Osteoblast (primary cell): ENCODE measurements at regions not wholly inside any gene's neighbourhood (a gene's known extent, or its start where the extent isn't known, plus 50 kb on each side); places are given as distances from the start of the nearest gene placed in this dataset.

ENCODE experiments used
- DNase-seq: peaks from one replicate; pipeline ENCODE4 v3.0.0; 2011; ENCODE audit warnings: low spot score, mixed read lengths; ENCODE audit not compliant: insufficient read length; ENCODE audit errors: missing footprints
- H2AFZ ChIP-seq: 2 replicates; pipeline ENCODE4 v1.6.0; 2011; ENCODE audit warnings: mild to moderate bottlenecking, low read length
- H3K27ac ChIP-seq: 2 replicates; pipeline ENCODE4 v1.5.1; 2011; ENCODE audit warnings: mild to moderate bottlenecking, low read depth, low read length, moderate library complexity
- H3K27me3 ChIP-seq: 2 replicates; pipeline ENCODE4 v1.6.0; 2012; ENCODE audit warnings: mild to moderate bottlenecking, control low read depth, inconsistent platforms, low read length, moderate library complexity; ENCODE audit not compliant: insufficient read depth
- H3K36me3 ChIP-seq: 2 replicates; pipeline ENCODE4 v1.5.1; 2011; ENCODE audit warnings: mild to moderate bottlenecking, low read length, control low read depth, moderate library complexity; ENCODE audit not compliant: insufficient read depth
- H3K4me1 ChIP-seq: 2 replicates; pipeline ENCODE4 v1.5.1; 2011; ENCODE audit warnings: mild to moderate bottlenecking, low read length, control low read depth, moderate library complexity; ENCODE audit not compliant: insufficient read depth
- H3K4me2 ChIP-seq: 2 replicates; pipeline ENCODE4 v1.6.0; 2011; ENCODE audit warnings: mild to moderate bottlenecking, low read length; ENCODE audit not compliant: insufficient read depth
- H3K4me3 ChIP-seq: fragments of 200-600 bp; sonication (generic); 3 replicates; pipeline ENCODE4 v1.5.1; 2012; ENCODE audit warnings: mild to moderate bottlenecking, low read length, inconsistent platforms; ENCODE audit not compliant: insufficient read depth
- H3K79me2 ChIP-seq: 2 replicates; pipeline ENCODE4 v1.6.0; 2012; ENCODE audit warnings: mild to moderate bottlenecking, low read length, control low read depth, inconsistent platforms; ENCODE audit not compliant: insufficient read depth
- H3K9me3 ChIP-seq: 2 replicates; pipeline ENCODE4 v1.5.1; 2011; ENCODE audit warnings: low read depth, low read length, control low read depth
- H4K20me1 ChIP-seq: 2 replicates; pipeline ENCODE4 v1.6.0; 2012; ENCODE audit warnings: mild to moderate bottlenecking, low read length, control low read depth; ENCODE audit not compliant: insufficient read depth
- TF ChIP-seq, protein P1 (sequence below): IDR thresholded peaks from 2 replicates; pipeline ENCODE4 v1.5.1; 2011; ENCODE audit warnings: mild to moderate bottlenecking, low read depth, low read length, moderate library complexity; ENCODE audit errors: extremely low read depth

DNA sequence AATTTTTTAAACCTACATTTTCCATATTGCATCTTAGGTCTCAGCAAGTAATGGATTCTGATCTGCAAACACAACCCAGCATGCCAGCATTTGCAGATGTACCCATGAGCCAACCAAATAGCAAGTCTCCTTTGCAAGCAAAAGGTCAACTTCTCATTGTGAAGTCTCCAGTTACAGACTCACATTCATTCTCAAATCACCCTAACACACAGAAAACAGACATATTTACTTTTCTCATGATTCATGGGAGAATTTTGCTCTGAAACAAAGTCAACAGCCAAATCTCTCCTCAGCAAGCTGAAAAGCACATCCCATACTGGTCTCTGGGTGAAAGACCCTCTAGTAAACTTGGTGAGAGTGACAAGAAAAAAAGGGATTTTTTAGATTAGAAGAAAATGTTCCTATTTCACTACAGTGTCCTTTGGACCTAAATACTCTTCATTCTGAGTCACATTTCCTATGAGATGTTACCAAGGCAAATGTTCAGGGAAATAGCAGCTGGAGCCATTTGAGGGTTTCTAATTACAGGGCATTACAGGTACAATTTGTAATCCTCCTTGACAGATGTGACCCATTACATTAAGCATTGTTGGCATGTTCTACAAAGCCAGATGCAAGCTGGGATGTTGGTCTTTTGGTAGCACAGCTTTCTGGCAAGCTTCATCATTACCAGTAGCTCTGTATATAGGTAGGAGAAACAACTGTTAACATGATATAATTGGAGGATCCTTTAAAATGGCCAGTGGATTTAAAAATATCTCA is 383.3 kb downstream of the SMARCA1 start:
- no peak for DNase-seq

DNA sequence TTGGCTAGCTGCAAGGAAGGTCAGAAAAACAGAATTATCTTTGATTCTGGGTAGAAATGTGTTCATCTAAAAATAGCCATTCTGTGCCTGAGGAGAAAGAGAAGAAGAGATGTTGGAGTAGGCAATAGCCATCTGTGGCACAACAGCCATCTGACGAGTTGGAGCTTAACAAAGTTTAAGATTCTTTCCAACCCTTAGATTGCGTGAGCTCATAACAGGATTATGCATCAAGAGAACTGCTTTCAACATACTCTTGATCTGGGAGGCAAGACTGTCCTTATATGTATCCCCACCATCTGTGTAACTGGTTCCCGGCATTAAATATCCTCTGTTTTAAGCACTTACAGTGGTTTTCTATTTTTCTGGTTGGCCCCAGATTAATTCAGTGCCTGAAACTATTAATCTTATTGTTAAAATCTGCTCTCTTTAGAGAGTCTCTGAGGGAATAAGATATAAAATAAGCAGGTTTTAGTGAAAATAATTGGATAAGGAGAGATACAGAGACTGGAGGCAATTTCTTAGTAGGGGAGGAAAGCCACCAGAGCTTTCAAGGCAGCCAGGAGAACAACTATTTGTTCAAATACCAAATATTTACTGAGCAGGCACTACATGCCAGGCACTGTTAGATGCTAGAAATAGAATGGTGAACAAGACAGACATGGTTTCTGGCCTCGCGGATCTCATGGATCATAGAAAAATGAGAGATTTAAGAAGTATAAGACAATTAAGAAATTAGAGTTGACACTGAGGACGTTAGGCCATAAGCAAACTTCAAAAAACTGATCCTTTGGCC is 398.0 kb downstream of the SMARCA1 start:
- no peak overlapping the region for H3K27ac ChIP-seq
- no peaks in the 10 kb centered on the region for H3K27me3 ChIP-seq
- H3K4me3 ChIP-seq, result no peak overlapping the region
- H2AFZ ChIP-seq, result no peak overlapping the region
- TF ChIP-seq, protein P1, sequence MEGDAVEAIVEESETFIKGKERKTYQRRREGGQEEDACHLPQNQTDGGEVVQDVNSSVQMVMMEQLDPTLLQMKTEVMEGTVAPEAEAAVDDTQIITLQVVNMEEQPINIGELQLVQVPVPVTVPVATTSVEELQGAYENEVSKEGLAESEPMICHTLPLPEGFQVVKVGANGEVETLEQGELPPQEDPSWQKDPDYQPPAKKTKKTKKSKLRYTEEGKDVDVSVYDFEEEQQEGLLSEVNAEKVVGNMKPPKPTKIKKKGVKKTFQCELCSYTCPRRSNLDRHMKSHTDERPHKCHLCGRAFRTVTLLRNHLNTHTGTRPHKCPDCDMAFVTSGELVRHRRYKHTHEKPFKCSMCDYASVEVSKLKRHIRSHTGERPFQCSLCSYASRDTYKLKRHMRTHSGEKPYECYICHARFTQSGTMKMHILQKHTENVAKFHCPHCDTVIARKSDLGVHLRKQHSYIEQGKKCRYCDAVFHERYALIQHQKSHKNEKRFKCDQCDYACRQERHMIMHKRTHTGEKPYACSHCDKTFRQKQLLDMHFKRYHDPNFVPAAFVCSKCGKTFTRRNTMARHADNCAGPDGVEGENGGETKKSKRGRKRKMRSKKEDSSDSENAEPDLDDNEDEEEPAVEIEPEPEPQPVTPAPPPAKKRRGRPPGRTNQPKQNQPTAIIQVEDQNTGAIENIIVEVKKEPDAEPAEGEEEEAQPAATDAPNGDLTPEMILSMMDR, result no peak
- H3K9me3 ChIP-seq, result no peaks in the 10 kb centered on the region
- no peak for DNase-seq
- no peak overlapping the region for H3K4me2 ChIP-seq
- no peaks in the 10 kb centered on the region for H4K20me1 ChIP-seq
- H3K79me2 ChIP-seq, result no peaks in the 10 kb centered on the region
- no peaks in the 10 kb centered on the region for H3K4me1 ChIP-seq
- H3K36me3 ChIP-seq, result no peaks in the 10 kb centered on the region

More for the DNA sequence above, 383.3 kb downstream of the SMARCA1 start:
- Histone ChIP-seq H3K4me3 (no peak overlapping the region), H3K36me3 (no peaks in the 10 kb centered on the region), H3K4me1 (no peaks in the 10 kb centered on the region), H3K9me3 (no peaks in the 10 kb centered on the region), H3K79me2 (no peaks in the 10 kb centered on the region), H3K27ac (no peak overlapping the region), H4K20me1 (no peaks in the 10 kb centered on the region), H2AFZ (no peak overlapping the region), H3K4me2 (no peak overlapping the region), H3K27me3 (no peaks in the 10 kb centered on the region)
- TF ChIP-seq, protein P1, result no peak

DNA sequence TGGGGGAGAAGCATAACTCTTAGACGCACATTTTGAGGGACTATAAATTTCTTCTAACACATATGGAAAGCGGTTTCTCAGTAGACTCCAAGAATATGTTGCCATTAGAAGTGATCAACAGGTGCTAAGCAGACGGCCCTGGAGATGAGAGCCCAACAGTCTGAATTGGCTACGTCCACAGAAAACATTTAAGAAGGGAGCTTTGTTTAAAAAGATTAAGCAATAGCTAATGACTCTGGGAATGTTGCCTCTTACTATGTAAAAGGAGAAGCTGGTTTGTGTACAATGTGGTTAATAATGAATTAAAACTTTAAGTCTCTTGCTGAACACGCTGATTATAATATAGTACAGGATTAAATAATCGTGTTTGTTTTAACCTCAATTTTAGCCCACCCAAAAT is 399.5 kb downstream of the SMARCA1 start:
- Histone ChIP-seq H3K27ac (no peak overlapping the region), H3K4me2 (no peak overlapping the region), H3K79me2 (no peaks in the 10 kb centered on the region), H3K9me3 (no peaks in the 10 kb centered on the region), H2AFZ (no peak overlapping the region), H3K4me1 (no peaks in the 10 kb centered on the region), H3K27me3 (no peaks in the 10 kb centered on the region), H3K4me3 (no peak overlapping the region), H4K20me1 (no peaks in the 10 kb centered on the region), H3K36me3 (no peaks in the 10 kb centered on the region)
- DNase-seq, result no peak
- TF ChIP-seq, protein P1, result no peak
